HL-60 (cell line): ENCODE measurements at regions not wholly inside any gene's neighbourhood (a gene's known extent, or its start where the extent isn't known, plus 50 kb on each side); places are given as distances from the start of the nearest gene placed in this dataset.

ENCODE experiments used
- CTCF ChIP-seq: IDR thresholded peaks from one replicate; pipeline ENCODE4 v1.5.1; 2011; ENCODE audit warnings: low read length, control low read depth, inconsistent platforms; ENCODE audit not compliant: insufficient read depth
- POLR2AphosphoS5 ChIP-seq: IDR thresholded peaks from 2 replicates; pipeline ENCODE4 v1.6.1; 2012; ENCODE audit warnings: low read depth

GRCh38 chr10:88045656-88046415 lies 182.4 kb downstream of the PTEN start:
- TF ChIP-seq POLR2AphosphoS5 (no peak), CTCF (no peak)
